GM23338 (cell line): ENCODE measurements at regions not wholly inside any gene's neighbourhood (a gene's known extent, or its start where the extent isn't known, plus 50 kb on each side); places are given as distances from the start of the nearest gene placed in this dataset.

Source experiments
- ATAC-seq: fragments of 200-7000 bp; cut with Tn5 transposase; 3 replicates; pipeline ENCODE4 v1.9.1; 2020
- DNase-seq: peaks from one replicate; pipeline ENCODE4 v3.0.0-alpha.2; 2015; ENCODE audit warnings: low spot score
- H2AFZ ChIP-seq: fragments of 200-600 bp; sonication (generic); 2 replicates; pipeline ENCODE4 v1.8.0; 2016; ENCODE audit warnings: antibody characterized with exemption, mild to moderate bottlenecking, moderate library complexity
- H3F3A ChIP-seq: fragments of 200-600 bp; sonication (generic); replicated peaks from 2 replicates; pipeline ENCODE4 v1.8.0; 2017; ENCODE audit warnings: antibody characterized with exemption, mixed run types, low read depth
- H3K27ac ChIP-seq: fragments of 200-600 bp; sonication (generic); 2 replicates; pipeline ENCODE4 v1.6.1; 2016; ENCODE audit warnings: low read depth
- H3K27me3 ChIP-seq: fragments of 200-600 bp; sonication (generic); 2 replicates; pipeline ENCODE4 v1.8.0; 2016; ENCODE audit warnings: mild to moderate bottlenecking, mixed run types, moderate library complexity; ENCODE audit not compliant: insufficient read depth
- H3K36me3 ChIP-seq: fragments of 200-600 bp; sonication (generic); 2 replicates; pipeline ENCODE4 v1.8.0; 2016; ENCODE audit warnings: mild to moderate bottlenecking; ENCODE audit not compliant: insufficient read depth
- H3K4me1 ChIP-seq: fragments of 200-600 bp; sonication (generic); 2 replicates; pipeline ENCODE4 v1.8.0; 2016; ENCODE audit warnings: mild to moderate bottlenecking, moderate library complexity; ENCODE audit not compliant: insufficient read depth
- H3K4me2 ChIP-seq: fragments of 200-600 bp; sonication (generic); 2 replicates; pipeline ENCODE4 v1.7.1; 2017; ENCODE audit warnings: mixed run types
- H3K4me3 ChIP-seq: fragments of 200-600 bp; sonication (generic); 2 replicates; pipeline ENCODE4 v1.6.1; 2016; ENCODE audit warnings: mixed run types
- H3K79me2 ChIP-seq: fragments of 200-600 bp; sonication (generic); replicated peaks from 2 replicates; pipeline ENCODE4 v1.8.0; 2017; ENCODE audit warnings: mild to moderate bottlenecking; ENCODE audit not compliant: insufficient read depth
- H3K9me2 ChIP-seq: fragments of 200-600 bp; sonication (generic); 2 replicates; pipeline ENCODE4 v1.8.0; 2017; ENCODE audit not compliant: insufficient read depth
- H4K20me1 ChIP-seq: fragments of 200-600 bp; sonication (generic); replicated peaks from 2 replicates; pipeline ENCODE4 v1.8.0; 2017; ENCODE audit warnings: mild to moderate bottlenecking; ENCODE audit not compliant: insufficient read depth
- H3K27ac Mint-ChIP-seq: 2 replicates; pipeline ENCODE4 v1.8.0; 2020; ENCODE audit warnings: inconsistent platforms, mild to moderate bottlenecking, moderate library complexity, mixed read lengths
- H3K27me3 Mint-ChIP-seq: 3 replicates; pipeline ENCODE4 v1.8.0; 2022; ENCODE audit warnings: low read depth, mild to moderate bottlenecking, moderate library complexity, mixed read lengths, inconsistent platforms; ENCODE audit not compliant: insufficient read depth, poor library complexity
- H3K36me3 Mint-ChIP-seq: 3 replicates; pipeline ENCODE4 v1.8.0; 2021; ENCODE audit warnings: low read depth, mild to moderate bottlenecking, inconsistent platforms, moderate library complexity, mixed read lengths
- H3K4me1 Mint-ChIP-seq: 3 replicates; pipeline ENCODE4 v1.8.0; 2020; ENCODE audit warnings: mild to moderate bottlenecking, inconsistent platforms, mixed read lengths
- H3K4me3 Mint-ChIP-seq: 3 replicates; pipeline ENCODE4 v1.8.0; 2021; ENCODE audit warnings: moderate library complexity, mild to moderate bottlenecking, inconsistent platforms, mixed read lengths
- H3K9me3 Mint-ChIP-seq: 3 replicates; pipeline ENCODE4 v1.8.0; 2020; ENCODE audit warnings: moderate library complexity, mild to moderate bottlenecking, inconsistent platforms, mixed read lengths
- EZH2 ChIP-seq: fragments of 200-600 bp; sonication (generic); IDR thresholded peaks from one replicate; pipeline ENCODE4 v1.8.0; 2017; ENCODE audit warnings: antibody characterized with exemption, mild to moderate bottlenecking, low read depth; ENCODE audit not compliant: unreplicated experiment
- JUNB ChIP-seq: IDR thresholded peaks from one replicate; pipeline ENCODE4 v1.6.1; 2016; ENCODE audit warnings: antibody characterized with exemption; ENCODE audit not compliant: unreplicated experiment
- POLR2AphosphoS5 ChIP-seq: IDR thresholded peaks from 2 replicates; pipeline ENCODE4 v1.6.1; 2016; ENCODE audit warnings: antibody characterized with exemption, low read depth
- STAT1 ChIP-seq: IDR thresholded peaks from one replicate; pipeline ENCODE4 v1.6.1; 2016; ENCODE audit warnings: antibody characterized with exemption; ENCODE audit not compliant: unreplicated experiment
- ZNF114 ChIP-seq: fragments of 250-450 bp; sonication (Bioruptor Pico); IDR thresholded peaks from 2 replicates; pipeline ENCODE4 v1.5.0; 2020; ENCODE audit warnings: mild to moderate bottlenecking, moderate library complexity
- ZNF331 ChIP-seq: fragments of 250-450 bp; sonication (Bioruptor Pico); IDR thresholded peaks from 2 replicates; pipeline ENCODE4 v1.5.0; 2020; ENCODE audit warnings: low read depth, mild to moderate bottlenecking, moderate library complexity
- TF ChIP-seq, protein P1 (sequence below): IDR thresholded peaks from 2 replicates; pipeline ENCODE4 v1.6.1; 2016; ENCODE audit warnings: antibody characterized with exemption
- TF ChIP-seq, protein P2 (sequence below), 2 experiments: fragments of 200-600 bp in 1 of 2; sonication (generic) in 1 of 2; conservative IDR thresholded peaks; 2 replicates each; pipeline versions ENCODE4 v1.5.1 to v1.6.1; 2016 to 2017; ENCODE audit warnings: antibody characterized with exemption in 2 of 2, low read depth in 2 of 2, mild to moderate bottlenecking in 2 of 2, moderate library complexity in 1 of 2
- TF ChIP-seq, protein P3 (sequence below): IDR thresholded peaks from one replicate; pipeline ENCODE4 v1.6.1; 2018; ENCODE audit warnings: antibody characterized with exemption; ENCODE audit not compliant: unreplicated experiment
- TF ChIP-seq, protein P4 (sequence below): fragments of 250-450 bp; sonication (Bioruptor Pico); IDR thresholded peaks from 2 replicates; pipeline ENCODE4 v1.5.0; 2020; ENCODE audit warnings: mild to moderate bottlenecking, moderate library complexity

DNA sequence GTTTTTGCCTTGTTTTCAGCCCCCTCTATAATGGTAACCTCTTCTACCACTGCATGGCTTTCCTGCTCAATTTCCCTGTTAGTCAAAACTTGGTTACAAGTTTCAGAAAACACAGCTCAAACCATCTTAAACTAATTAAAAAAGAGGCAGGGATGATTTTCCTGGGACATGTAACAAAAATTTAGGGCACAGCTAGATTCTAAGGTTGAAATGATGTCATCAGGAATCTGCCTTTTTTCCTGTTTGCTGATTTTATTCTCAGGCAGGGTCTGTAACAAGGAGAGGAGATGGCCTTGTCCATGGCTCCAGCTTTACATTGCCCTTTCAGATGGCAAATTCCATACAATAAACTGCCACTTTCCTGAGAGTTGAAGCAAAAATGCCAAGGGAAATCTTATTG is 157.9 kb upstream of the CREB1 start:
- no peak overlapping the region for H3K4me2 ChIP-seq
- H2AFZ ChIP-seq, result no peak overlapping the region
- H3K4me1 Mint-ChIP-seq, result peaks cover 12% of the 10 kb centered on the region
- H3K79me2 ChIP-seq, result no peaks in the 10 kb centered on the region
- H3K27me3 ChIP-seq, result no peaks in the 10 kb centered on the region
- H3F3A ChIP-seq, result no peaks in the 10 kb centered on the region
- no peak overlapping the region for H3K27ac Mint-ChIP-seq
- DNase-seq, result no peak
- no peak overlapping the region for H3K4me3 Mint-ChIP-seq
- no peaks in the 10 kb centered on the region for H3K36me3 Mint-ChIP-seq
- no peak overlapping the region for H3K4me3 ChIP-seq
- TF ChIP-seq, protein P1, sequence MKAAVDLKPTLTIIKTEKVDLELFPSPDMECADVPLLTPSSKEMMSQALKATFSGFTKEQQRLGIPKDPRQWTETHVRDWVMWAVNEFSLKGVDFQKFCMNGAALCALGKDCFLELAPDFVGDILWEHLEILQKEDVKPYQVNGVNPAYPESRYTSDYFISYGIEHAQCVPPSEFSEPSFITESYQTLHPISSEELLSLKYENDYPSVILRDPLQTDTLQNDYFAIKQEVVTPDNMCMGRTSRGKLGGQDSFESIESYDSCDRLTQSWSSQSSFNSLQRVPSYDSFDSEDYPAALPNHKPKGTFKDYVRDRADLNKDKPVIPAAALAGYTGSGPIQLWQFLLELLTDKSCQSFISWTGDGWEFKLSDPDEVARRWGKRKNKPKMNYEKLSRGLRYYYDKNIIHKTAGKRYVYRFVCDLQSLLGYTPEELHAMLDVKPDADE, result no peak
- no peak for TF ChIP-seq EZH2
- TF ChIP-seq ZNF114, result no peak
- no peak for TF ChIP-seq ZNF331 (CRISPR knock-in tag)
- no peak for TF ChIP-seq STAT1
- TF ChIP-seq, protein P2, sequence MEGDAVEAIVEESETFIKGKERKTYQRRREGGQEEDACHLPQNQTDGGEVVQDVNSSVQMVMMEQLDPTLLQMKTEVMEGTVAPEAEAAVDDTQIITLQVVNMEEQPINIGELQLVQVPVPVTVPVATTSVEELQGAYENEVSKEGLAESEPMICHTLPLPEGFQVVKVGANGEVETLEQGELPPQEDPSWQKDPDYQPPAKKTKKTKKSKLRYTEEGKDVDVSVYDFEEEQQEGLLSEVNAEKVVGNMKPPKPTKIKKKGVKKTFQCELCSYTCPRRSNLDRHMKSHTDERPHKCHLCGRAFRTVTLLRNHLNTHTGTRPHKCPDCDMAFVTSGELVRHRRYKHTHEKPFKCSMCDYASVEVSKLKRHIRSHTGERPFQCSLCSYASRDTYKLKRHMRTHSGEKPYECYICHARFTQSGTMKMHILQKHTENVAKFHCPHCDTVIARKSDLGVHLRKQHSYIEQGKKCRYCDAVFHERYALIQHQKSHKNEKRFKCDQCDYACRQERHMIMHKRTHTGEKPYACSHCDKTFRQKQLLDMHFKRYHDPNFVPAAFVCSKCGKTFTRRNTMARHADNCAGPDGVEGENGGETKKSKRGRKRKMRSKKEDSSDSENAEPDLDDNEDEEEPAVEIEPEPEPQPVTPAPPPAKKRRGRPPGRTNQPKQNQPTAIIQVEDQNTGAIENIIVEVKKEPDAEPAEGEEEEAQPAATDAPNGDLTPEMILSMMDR (conservative IDR thresholded peaks at IDR 0.05; ENCODE audit: low read depth in 2 of 2), result no peak
- TF ChIP-seq, protein P3, sequence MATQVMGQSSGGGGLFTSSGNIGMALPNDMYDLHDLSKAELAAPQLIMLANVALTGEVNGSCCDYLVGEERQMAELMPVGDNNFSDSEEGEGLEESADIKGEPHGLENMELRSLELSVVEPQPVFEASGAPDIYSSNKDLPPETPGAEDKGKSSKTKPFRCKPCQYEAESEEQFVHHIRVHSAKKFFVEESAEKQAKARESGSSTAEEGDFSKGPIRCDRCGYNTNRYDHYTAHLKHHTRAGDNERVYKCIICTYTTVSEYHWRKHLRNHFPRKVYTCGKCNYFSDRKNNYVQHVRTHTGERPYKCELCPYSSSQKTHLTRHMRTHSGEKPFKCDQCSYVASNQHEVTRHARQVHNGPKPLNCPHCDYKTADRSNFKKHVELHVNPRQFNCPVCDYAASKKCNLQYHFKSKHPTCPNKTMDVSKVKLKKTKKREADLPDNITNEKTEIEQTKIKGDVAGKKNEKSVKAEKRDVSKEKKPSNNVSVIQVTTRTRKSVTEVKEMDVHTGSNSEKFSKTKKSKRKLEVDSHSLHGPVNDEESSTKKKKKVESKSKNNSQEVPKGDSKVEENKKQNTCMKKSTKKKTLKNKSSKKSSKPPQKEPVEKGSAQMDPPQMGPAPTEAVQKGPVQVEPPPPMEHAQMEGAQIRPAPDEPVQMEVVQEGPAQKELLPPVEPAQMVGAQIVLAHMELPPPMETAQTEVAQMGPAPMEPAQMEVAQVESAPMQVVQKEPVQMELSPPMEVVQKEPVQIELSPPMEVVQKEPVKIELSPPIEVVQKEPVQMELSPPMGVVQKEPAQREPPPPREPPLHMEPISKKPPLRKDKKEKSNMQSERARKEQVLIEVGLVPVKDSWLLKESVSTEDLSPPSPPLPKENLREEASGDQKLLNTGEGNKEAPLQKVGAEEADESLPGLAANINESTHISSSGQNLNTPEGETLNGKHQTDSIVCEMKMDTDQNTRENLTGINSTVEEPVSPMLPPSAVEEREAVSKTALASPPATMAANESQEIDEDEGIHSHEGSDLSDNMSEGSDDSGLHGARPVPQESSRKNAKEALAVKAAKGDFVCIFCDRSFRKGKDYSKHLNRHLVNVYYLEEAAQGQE, result no peak
- TF ChIP-seq POLR2AphosphoS5, result no peak
- TF ChIP-seq, protein P4, sequence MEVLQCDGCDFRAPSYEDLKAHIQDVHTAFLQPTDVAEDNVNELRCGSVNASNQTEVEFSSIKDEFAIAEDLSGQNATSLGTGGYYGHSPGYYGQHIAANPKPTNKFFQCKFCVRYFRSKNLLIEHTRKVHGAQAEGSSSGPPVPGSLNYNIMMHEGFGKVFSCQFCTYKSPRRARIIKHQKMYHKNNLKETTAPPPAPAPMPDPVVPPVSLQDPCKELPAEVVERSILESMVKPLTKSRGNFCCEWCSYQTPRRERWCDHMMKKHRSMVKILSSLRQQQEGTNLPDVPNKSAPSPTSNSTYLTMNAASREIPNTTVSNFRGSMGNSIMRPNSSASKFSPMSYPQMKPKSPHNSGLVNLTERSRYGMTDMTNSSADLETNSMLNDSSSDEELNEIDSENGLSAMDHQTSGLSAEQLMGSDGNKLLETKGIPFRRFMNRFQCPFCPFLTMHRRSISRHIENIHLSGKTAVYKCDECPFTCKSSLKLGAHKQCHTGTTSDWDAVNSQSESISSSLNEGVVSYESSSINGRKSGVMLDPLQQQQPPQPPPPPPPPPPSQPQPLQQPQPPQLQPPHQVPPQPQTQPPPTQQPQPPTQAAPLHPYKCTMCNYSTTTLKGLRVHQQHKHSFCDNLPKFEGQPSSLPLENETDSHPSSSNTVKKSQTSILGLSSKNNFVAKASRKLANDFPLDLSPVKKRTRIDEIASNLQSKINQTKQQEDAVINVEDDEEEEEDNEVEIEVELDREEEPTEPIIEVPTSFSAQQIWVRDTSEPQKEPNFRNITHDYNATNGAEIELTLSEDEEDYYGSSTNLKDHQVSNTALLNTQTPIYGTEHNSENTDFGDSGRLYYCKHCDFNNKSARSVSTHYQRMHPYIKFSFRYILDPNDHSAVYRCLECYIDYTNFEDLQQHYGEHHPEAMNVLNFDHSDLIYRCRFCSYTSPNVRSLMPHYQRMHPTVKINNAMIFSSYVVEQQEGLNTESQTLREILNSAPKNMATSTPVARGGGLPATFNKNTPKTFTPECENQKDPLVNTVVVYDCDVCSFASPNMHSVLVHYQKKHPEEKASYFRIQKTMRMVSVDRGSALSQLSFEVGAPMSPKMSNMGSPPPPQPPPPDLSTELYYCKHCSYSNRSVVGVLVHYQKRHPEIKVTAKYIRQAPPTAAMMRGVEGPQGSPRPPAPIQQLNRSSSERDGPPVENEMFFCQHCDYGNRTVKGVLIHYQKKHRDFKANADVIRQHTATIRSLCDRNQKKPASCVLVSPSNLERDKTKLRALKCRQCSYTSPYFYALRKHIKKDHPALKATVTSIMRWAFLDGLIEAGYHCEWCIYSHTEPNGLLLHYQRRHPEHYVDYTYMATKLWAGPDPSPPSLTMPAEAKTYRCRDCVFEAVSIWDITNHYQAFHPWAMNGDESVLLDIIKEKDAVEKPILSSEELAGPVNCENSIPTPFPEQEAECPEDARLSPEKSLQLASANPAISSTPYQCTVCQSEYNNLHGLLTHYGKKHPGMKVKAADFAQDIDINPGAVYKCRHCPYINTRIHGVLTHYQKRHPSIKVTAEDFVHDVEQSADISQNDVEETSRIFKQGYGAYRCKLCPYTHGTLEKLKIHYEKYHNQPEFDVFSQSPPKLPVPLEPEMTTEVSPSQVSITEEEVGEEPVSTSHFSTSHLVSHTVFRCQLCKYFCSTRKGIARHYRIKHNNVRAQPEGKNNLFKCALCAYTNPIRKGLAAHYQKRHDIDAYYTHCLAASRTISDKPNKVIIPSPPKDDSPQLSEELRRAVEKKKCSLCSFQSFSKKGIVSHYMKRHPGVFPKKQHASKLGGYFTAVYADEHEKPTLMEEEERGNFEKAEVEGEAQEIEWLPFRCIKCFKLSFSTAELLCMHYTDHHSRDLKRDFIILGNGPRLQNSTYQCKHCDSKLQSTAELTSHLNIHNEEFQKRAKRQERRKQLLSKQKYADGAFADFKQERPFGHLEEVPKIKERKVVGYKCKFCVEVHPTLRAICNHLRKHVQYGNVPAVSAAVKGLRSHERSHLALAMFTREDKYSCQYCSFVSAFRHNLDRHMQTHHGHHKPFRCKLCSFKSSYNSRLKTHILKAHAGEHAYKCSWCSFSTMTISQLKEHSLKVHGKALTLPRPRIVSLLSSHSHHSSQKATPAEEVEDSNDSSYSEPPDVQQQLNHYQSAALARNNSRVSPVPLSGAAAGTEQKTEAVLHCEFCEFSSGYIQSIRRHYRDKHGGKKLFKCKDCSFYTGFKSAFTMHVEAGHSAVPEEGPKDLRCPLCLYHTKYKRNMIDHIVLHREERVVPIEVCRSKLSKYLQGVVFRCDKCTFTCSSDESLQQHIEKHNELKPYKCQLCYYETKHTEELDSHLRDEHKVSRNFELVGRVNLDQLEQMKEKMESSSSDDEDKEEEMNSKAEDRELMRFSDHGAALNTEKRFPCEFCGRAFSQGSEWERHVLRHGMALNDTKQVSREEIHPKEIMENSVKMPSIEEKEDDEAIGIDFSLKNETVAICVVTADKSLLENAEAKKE (CRISPR knock-in tag), result no peak
- no peak for TF ChIP-seq JUNB
- H3K27ac ChIP-seq, result no peak overlapping the region
- H3K4me1 ChIP-seq, result no peaks in the 10 kb centered on the region
- no peaks in the 10 kb centered on the region for H4K20me1 ChIP-seq
- no peaks in the 10 kb centered on the region for H3K36me3 ChIP-seq
- H3K9me2 ChIP-seq, result peaks cover 3% of the 10 kb centered on the region
- H3K27me3 Mint-ChIP-seq, result peaks cover 2% of the 10 kb centered on the region
- no peak for ATAC-seq
- no peaks in the 10 kb centered on the region for H3K9me3 Mint-ChIP-seq
